Fibroblast of pulmonary artery (primary cell): ENCODE measurements at regions not wholly inside any gene's neighbourhood (a gene's known extent, or its start where the extent isn't known, plus 50 kb on each side); places are given as distances from the start of the nearest gene placed in this dataset.

Experiments used
- DNase-seq: peaks from one replicate; pipeline ENCODE4 v3.0.0-alpha.2; 2010; ENCODE audit warnings: low read depth
- H3K4me3 ChIP-seq: replicated peaks from 2 replicates; pipeline ENCODE4 v1.5.1; 2011; ENCODE audit warnings: low read depth, mild to moderate bottlenecking, control low read depth, low read length, moderate library complexity
- CTCF ChIP-seq: IDR thresholded peaks from 2 replicates; pipeline ENCODE4 v1.5.1; 2011; ENCODE audit warnings: mild to moderate bottlenecking, control low read depth, low read length, inconsistent platforms; ENCODE audit errors: missing control alignments

- no peak for TF ChIP-seq CTCF
- DNase-seq: no peak
- H3K4me3 ChIP-seq: no peak overlapping the region
Observed at GRCh38 chr7:109354552-109354951, 784.9 kb downstream of the DNAJB9 start.

GRCh38 chr7:109375823-109376222 is 806.1 kb downstream of the DNAJB9 start:
- no peak overlapping the region for H3K4me3 ChIP-seq
- TF ChIP-seq CTCF: no peak
- DNase-seq: no peak

GRCh38 chr7:109376576-109376975 is 806.9 kb downstream of the DNAJB9 start:
- no peak overlapping the region for H3K4me3 ChIP-seq
- peak; percentile 1 for DNase-seq
- TF ChIP-seq CTCF: no peak

GRCh38 chr7:109377076-109377884 is 807.6 kb downstream of the DNAJB9 start:
- DNase-seq: no peak
- H3K4me3 ChIP-seq: no peak overlapping the region
- no peak for TF ChIP-seq CTCF

GRCh38 chr7:109386959-109387358 is 817.3 kb downstream of the DNAJB9 start:
- no peak for DNase-seq
- H3K4me3 ChIP-seq: no peak overlapping the region
- no peak for TF ChIP-seq CTCF

GRCh38 chr7:109387530-109387929 is 817.9 kb downstream of the DNAJB9 start:
- TF ChIP-seq CTCF: no peak
- DNase-seq: no peak
- H3K4me3 ChIP-seq: no peak overlapping the region

- no peak for DNase-seq
- no peak overlapping the region for H3K4me3 ChIP-seq
- no peak for TF ChIP-seq CTCF
Observed at GRCh38 chr7:109391240-109391639, 821.6 kb downstream of the DNAJB9 start.
